ENCODE measurements at regions not wholly inside any gene's neighbourhood (a gene's known extent, or its start where the extent isn't known, plus 50 kb on each side); places are given as distances from the start of the nearest gene placed in this dataset.

GRCh38 chr5:37938076-37938852 is 98.4 kb upstream of the GDNF start:
- Histone ChIP-seq H3K27me3 (ENCODE audit: control insufficient read depth in 2 of 2, insufficient read depth in 2 of 2, low read length in 2 of 2) (no peaks in the 10 kb centered on the region), H3K27ac (ENCODE audit: low read depth in 1 of 2, low read length in 2 of 2) (no peak overlapping the region), H3K4me3 (replicated peaks in 1 of 3; ENCODE audit: low read depth in 2 of 3, low read length in 3 of 3) (no peak overlapping the region), H3K4me2 (replicated peaks; ENCODE audit: extremely low read depth, low read length, poor library complexity, severe bottlenecking) (no peak overlapping the region), H4K20me1 (ENCODE audit: insufficient read depth, low read length) (no peaks in the 10 kb centered on the region), H2AFZ (ENCODE audit: insufficient read depth, low read depth, low read length, poor library complexity, severe bottlenecking) (no peak overlapping the region), H3K79me2 (ENCODE audit: insufficient read depth, low read length) (no peaks in the 10 kb centered on the region), H3K9me3 (replicated peaks in 1 of 2; ENCODE audit: control insufficient read depth in 1 of 2, insufficient read depth in 1 of 2, low read length in 2 of 2) (peaks cover 0 to 6% of the 10 kb centered on the region in 2 donors), H3K36me3 (replicated peaks in 1 of 2; ENCODE audit: control insufficient read depth in 1 of 2, insufficient read depth in 2 of 2, low read length in 2 of 2) (no peaks in the 10 kb centered on the region), H3K4me1 (ENCODE audit: control insufficient read depth in 1 of 2, insufficient read depth in 2 of 2, low read length in 2 of 2) (no peaks in the 10 kb centered on the region), H3K9ac (ENCODE audit: insufficient read depth, low read length, poor library complexity, severe bottlenecking) (no peak overlapping the region)
- TF ChIP-seq CTCF (IDR thresholded peaks at IDR 0.05), result no peak
- no CpG with 5 or more reads among the region's 4 CpGs for WGBS (ENCODE audit: insufficient coverage)
- intact Hi-C loops (cut with micrococcal nuclease), result no loop called here
- no peak overlapping the region for H3K4me3 Mint-ChIP-seq
- H3K27ac Mint-ChIP-seq, result no peak overlapping the region
- DNase-seq, result no peak
- H3K9me3 Mint-ChIP-seq, result peaks cover 0 to 12% (median 2%) of the 10 kb centered on the region in 7 donors
- H3K36me3 Mint-ChIP-seq, result no peaks in the 10 kb centered on the region
- H3K27me3 Mint-ChIP-seq (ENCODE audit: low read depth in 3 of 3), result peaks cover 0 to 3% (median 0%) of the 10 kb centered on the region in 3 donors
- no peaks in the 10 kb centered on the region for H3K4me1 Mint-ChIP-seq

GRCh38 chr5:37936091-37936490 is 96.2 kb upstream of the GDNF start:
- H4K20me1 ChIP-seq (ENCODE audit: insufficient read depth, low read length), result no peaks in the 10 kb centered on the region
- no peak for DNase-seq
- H3K4me2 ChIP-seq (replicated peaks; ENCODE audit: extremely low read depth, low read length, poor library complexity, severe bottlenecking), result no peak overlapping the region
- no peak overlapping the region for H2AFZ ChIP-seq (ENCODE audit: insufficient read depth, low read depth, low read length, poor library complexity, severe bottlenecking)
- H3K27ac ChIP-seq (ENCODE audit: low read depth in 1 of 2, low read length in 2 of 2), result no peak overlapping the region
- no peak overlapping the region for H3K9ac ChIP-seq (ENCODE audit: insufficient read depth, low read length, poor library complexity, severe bottlenecking)
- H3K79me2 ChIP-seq (ENCODE audit: insufficient read depth, low read length), result no peaks in the 10 kb centered on the region
- H3K4me3 ChIP-seq (replicated peaks in 1 of 3; ENCODE audit: low read depth in 2 of 3, low read length in 3 of 3), result no peak overlapping the region
- WGBS (ENCODE audit: insufficient coverage), result no CpG with 5 or more reads among the region's 5 CpGs
- TF ChIP-seq CTCF (IDR thresholded peaks at IDR 0.05), result no peak
- intact Hi-C loops (cut with micrococcal nuclease), result no loop called here
- Mint-ChIP-seq H3K36me3 (no peaks in the 10 kb centered on the region), H3K27me3 (ENCODE audit: low read depth in 3 of 3) (peaks cover 0 to 6% (median 0%) of the 10 kb centered on the region in 3 donors), H3K4me3 (no peak overlapping the region), H3K4me1 (no peaks in the 10 kb centered on the region), H3K27ac (no peak overlapping the region), H3K9me3 (peaks cover 0 to 5% (median 0%) of the 10 kb centered on the region in 7 donors)
- H3K4me1 ChIP-seq (ENCODE audit: control insufficient read depth in 1 of 2, insufficient read depth in 2 of 2, low read length in 2 of 2), result no peaks in the 10 kb centered on the region
- peaks cover 0 to 3% of the 10 kb centered on the region in 2 donors for H3K9me3 ChIP-seq (replicated peaks in 1 of 2; ENCODE audit: control insufficient read depth in 1 of 2, insufficient read depth in 1 of 2, low read length in 2 of 2)
- H3K36me3 ChIP-seq (replicated peaks in 1 of 2; ENCODE audit: control insufficient read depth in 1 of 2, insufficient read depth in 2 of 2, low read length in 2 of 2), result no peaks in the 10 kb centered on the region
- no peaks in the 10 kb centered on the region for H3K27me3 ChIP-seq (ENCODE audit: control insufficient read depth in 2 of 2, insufficient read depth in 2 of 2, low read length in 2 of 2)

Measured in CD14-positive monocyte (primary cell).